ENCODE measurements at regions not wholly inside any gene's neighbourhood (a gene's known extent, or its start where the extent isn't known, plus 50 kb on each side); places are given as distances from the start of the nearest gene placed in this dataset.

- TF ChIP-seq CTCF (IDR thresholded peaks at IDR 0.05; ENCODE audit: borderline replicate concordance, extremely low read depth, low read length, poor library complexity, severe bottlenecking) (no peak), EZH2 (IDR thresholded peaks at IDR 0.05; ENCODE audit: borderline replicate concordance, low read depth, low read length, severe bottlenecking) (no peak)
These were observed 178.4 kb downstream of the RNF152 start for GRCh38 chr18:61714421-61714820.

Measured in DND-41 (cell line).